GM18867 (cell line): ENCODE measurements at regions not wholly inside any gene's neighbourhood (a gene's known extent, or its start where the extent isn't known, plus 50 kb on each side); places are given as distances from the start of the nearest gene placed in this dataset.
"Not testable (repeated sequence)": the region's sequence is repeated elsewhere in the genome, so short reads cannot be mapped to it uniquely, and the experiment has no call there.

ENCODE experiments used
- ATAC-seq: cut with Tn5 transposase; IDR thresholded peaks from one replicate; pipeline ENCODE4 v1.9.1; 2021; ENCODE audit warnings: mild to moderate bottlenecking, moderate library complexity; ENCODE audit not compliant: unreplicated experiment

- no peak for ATAC-seq
Measured at GRCh38 chr3:5675319-5675718, 487.8 kb downstream of the EDEM1 start.

- ATAC-seq: no peak
Measured at GRCh38 chr3:5677555-5677954, 490.0 kb downstream of the EDEM1 start.

- no peak for ATAC-seq
Measured at GRCh38 chr3:5678248-5678647, 490.7 kb downstream of the EDEM1 start.

- no peak for ATAC-seq
Measured at GRCh38 chr3:5678844-5679243, 491.3 kb downstream of the EDEM1 start.

GRCh38 chr3:5687230-5687629 is 499.7 kb downstream of the EDEM1 start:
- ATAC-seq: peak; percentile 62

GRCh38 chr3:5690490-5690889 is 503.0 kb downstream of the EDEM1 start:
- ATAC-seq: no peak

- no peak for ATAC-seq
Measured at GRCh38 chr3:5690904-5691532, 503.5 kb downstream of the EDEM1 start.

- no peak for ATAC-seq
Measured at GRCh38 chr3:5692446-5692845, 504.9 kb downstream of the EDEM1 start.

GRCh38 chr3:5694266-5694665 is 506.8 kb downstream of the EDEM1 start:
- no peak for ATAC-seq

- ATAC-seq: no peak
Measured at GRCh38 chr3:5698851-5699250, 511.3 kb downstream of the EDEM1 start.

GRCh38 chr3:5699313-5699712 is 511.8 kb downstream of the EDEM1 start:
- ATAC-seq: no peak

GRCh38 chr3:5699811-5700210 is 512.3 kb downstream of the EDEM1 start:
- no peak for ATAC-seq

- ATAC-seq: not testable (repeated sequence)
Measured at GRCh38 chr3:5701005-5701404, 513.5 kb downstream of the EDEM1 start.

GRCh38 chr3:5707794-5708193 is 520.3 kb downstream of the EDEM1 start:
- no peak for ATAC-seq

- ATAC-seq: no peak
Measured at GRCh38 chr3:5709714-5710113, 522.2 kb downstream of the EDEM1 start.

- no peak for ATAC-seq
Measured at GRCh38 chr3:5710718-5711117, 523.2 kb downstream of the EDEM1 start.

- ATAC-seq: no peak
Measured at GRCh38 chr3:5717254-5717653, 529.7 kb downstream of the EDEM1 start.

- not testable (repeated sequence) for ATAC-seq
Measured at GRCh38 chr3:5719668-5720067, 532.2 kb downstream of the EDEM1 start.

- ATAC-seq: no peak
Measured at GRCh38 chr3:5725801-5726200, 538.3 kb downstream of the EDEM1 start.

GRCh38 chr3:5726621-5727020 is 539.1 kb downstream of the EDEM1 start:
- ATAC-seq: no peak

GRCh38 chr3:5727743-5728484 is 540.4 kb downstream of the EDEM1 start:
- no peak for ATAC-seq

- ATAC-seq: no peak
Measured at GRCh38 chr3:5729852-5730251, 542.3 kb downstream of the EDEM1 start.

- ATAC-seq: peak; percentile 59
Measured at GRCh38 chr3:5731100-5731499, 543.6 kb downstream of the EDEM1 start.
